MCF 10A (cell line): ENCODE measurements at regions not wholly inside any gene's neighbourhood (a gene's known extent, or its start where the extent isn't known, plus 50 kb on each side); places are given as distances from the start of the nearest gene placed in this dataset.

Experiments used
- BruUV-seq: library from RNA; stranded (reverse); fragments of 400-500 nt; replicated peaks from 2 replicates; lab custom pipeline; 2021; lab: Mats Ljungman, UMichigan
- CTCF ChIA-PET: fragments of 300-600 bp; sonication (Branson Sonifier 250); formaldehyde crosslinking; extraction: SDS; loops from one replicate; lab custom pipeline; 2021; ENCODE audit warnings: antibody characterized with exemption, inconsistent platforms; lab: Yijun Ruan, JAX
- POLR2A ChIA-PET: fragments of 300-600, 350-650 bp; sonication (Branson Sonifier 250); formaldehyde crosslinking; extraction: SDS; loops from one replicate; lab custom pipeline; 2020; ENCODE audit warnings: antibody characterized with exemption, inconsistent platforms; lab: Yijun Ruan, JAX
- DNase-seq: peaks from one replicate; pipeline ENCODE4 v3.0.0-alpha.2; 2018; ENCODE audit not compliant: unreplicated experiment
- H3K27ac Mint-ChIP-seq: one replicate; pipeline ENCODE4 v1.8.0; 2022; ENCODE audit warnings: mild to moderate bottlenecking, low read depth, mixed read lengths; ENCODE audit not compliant: unreplicated experiment
- H3K27me3 Mint-ChIP-seq: one replicate; pipeline ENCODE4 v1.8.0; 2022; ENCODE audit warnings: mixed read lengths; ENCODE audit not compliant: insufficient read depth, unreplicated experiment
- H3K36me3 Mint-ChIP-seq: one replicate; pipeline ENCODE4 v1.8.0; 2022; ENCODE audit warnings: mild to moderate bottlenecking, moderate library complexity, mixed read lengths; ENCODE audit not compliant: insufficient read depth, unreplicated experiment
- H3K4me1 Mint-ChIP-seq: one replicate; pipeline ENCODE4 v1.8.0; 2022; ENCODE audit warnings: mixed read lengths; ENCODE audit not compliant: insufficient read depth, unreplicated experiment
- H3K4me3 Mint-ChIP-seq: one replicate; pipeline ENCODE4 v1.8.0; 2022; ENCODE audit warnings: mild to moderate bottlenecking, moderate library complexity, mixed read lengths; ENCODE audit not compliant: unreplicated experiment
- H3K9me3 Mint-ChIP-seq: one replicate; pipeline ENCODE4 v1.8.0; 2022; ENCODE audit warnings: mixed read lengths; ENCODE audit not compliant: unreplicated experiment
- CTCF ChIP-seq: fragments of 200-600 bp; IDR thresholded peaks from one replicate; pipeline ENCODE4 v1.8.0; 2022; ENCODE audit warnings: antibody characterized with exemption, mild to moderate bottlenecking; ENCODE audit not compliant: unreplicated experiment
- intact Hi-C: fragments of 100-400 bp; cut with micrococcal nuclease; formaldehyde crosslinking; loops from 2 replicates; pipeline ENCODE4 v1.14.1; 2022

- Mint-ChIP-seq H3K27ac (no peak overlapping the region), H3K4me1 (peaks cover 48% of the 10 kb centered on the region), H3K9me3 (peaks cover 7% of the 10 kb centered on the region), H3K36me3 (no peaks in the 10 kb centered on the region), H3K4me3 (no peak overlapping the region), H3K27me3 (no peaks in the 10 kb centered on the region)
- no peak for DNase-seq
- POLR2A ChIA-PET = interaction anchor here (1.4 kb wide), 1 partner anchor 11 kb away, joined by 3 read pairs; no protein-coding TSS in a partner anchor
- TF ChIP-seq CTCF = no peak
- intact Hi-C loops = loop anchor here (2.0 kb wide), 1 partner anchor 18 kb away; no protein-coding TSS in a partner anchor
- BruUV-seq = no TSS peak
- CTCF ChIA-PET = no interaction called here
Measured at GRCh38 chr13:47480951-47481350, 520.1 kb downstream of the SUCLA2 start.

DNA sequence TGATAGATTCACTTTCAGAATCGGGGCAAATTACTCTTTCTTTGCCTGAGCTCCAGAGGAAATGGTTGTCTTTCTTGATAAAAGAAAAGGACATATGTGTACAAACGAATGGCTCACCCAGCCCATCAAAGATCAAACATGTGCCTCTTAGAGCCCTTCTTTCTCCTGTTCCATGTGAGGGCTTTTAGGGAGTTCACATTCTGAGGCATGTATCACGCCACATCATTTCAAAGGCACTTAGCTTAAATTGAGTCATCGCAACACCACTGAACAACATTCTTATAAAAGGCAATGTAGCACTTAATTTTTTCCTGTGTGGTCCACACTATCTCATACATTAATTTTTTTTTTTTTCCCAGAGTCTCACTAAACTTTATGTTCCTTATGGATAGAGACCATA, 521.0 kb downstream of the SUCLA2 start:
- H3K27ac Mint-ChIP-seq = peak overlapping the region; percentile 60
- H3K36me3 Mint-ChIP-seq = no peaks in the 10 kb centered on the region

DNA sequence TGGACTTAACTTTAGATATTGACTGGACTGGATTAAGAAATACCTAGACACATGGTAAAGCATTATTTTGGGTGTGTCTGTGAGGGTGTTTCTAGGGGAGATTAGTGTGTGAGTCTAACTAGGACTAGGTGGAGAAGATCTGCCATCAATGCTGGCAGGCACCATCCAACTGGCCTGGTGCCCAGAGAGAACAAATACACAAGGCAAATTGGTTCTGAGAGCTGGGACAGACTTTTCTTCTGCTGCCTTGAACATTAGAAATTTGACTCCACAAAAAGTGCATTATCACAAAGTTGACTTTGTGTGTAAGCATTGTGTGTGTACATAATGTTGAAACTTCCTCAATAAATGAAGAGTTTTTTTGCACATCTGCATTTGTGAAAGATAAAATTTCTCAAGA, 522.1 kb downstream of the SUCLA2 start:
- Mint-ChIP-seq H3K27ac (peak overlapping the region; percentile 60), H3K4me1 (peaks cover 36% of the 10 kb centered on the region), H3K4me3 (no peak overlapping the region), H3K9me3 (peaks cover 7% of the 10 kb centered on the region), H3K27me3 (no peaks in the 10 kb centered on the region), H3K36me3 (no peaks in the 10 kb centered on the region)
- TF ChIP-seq CTCF = no peak
- ChIA-PET CTCF (interaction anchor here (0.6 kb wide), 1 partner anchor 39 kb away, joined by 3 read pairs; no protein-coding TSS in a partner anchor), POLR2A (no interaction called here)
- no TSS peak for BruUV-seq
- peak; percentile 45 for DNase-seq
- intact Hi-C loops = no loop called here

More for the DNA sequence above, 521.0 kb downstream of the SUCLA2 start:
- Mint-ChIP-seq H3K9me3 (peaks cover 7% of the 10 kb centered on the region), H3K4me3 (no peak overlapping the region), H3K4me1 (peaks cover 48% of the 10 kb centered on the region), H3K27me3 (no peaks in the 10 kb centered on the region)
- CTCF ChIA-PET = interaction anchor here (0.9 to 1.2 kb wide), 2 partner anchors 19 to 20 kb away, joined by 4 read pairs; no protein-coding TSS in a partner anchor
- DNase-seq = peak; percentile 42
- intact Hi-C loops = loop anchor here (2.0 kb wide), 1 partner anchor 19 kb away; no protein-coding TSS in a partner anchor
- POLR2A ChIA-PET = interaction anchor here (0.6 to 1.1 kb wide), 6 partner anchors 9 to 444 kb away, joined by 3 to 5 read pairs (median 4); no protein-coding TSS in a partner anchor
- no TSS peak for BruUV-seq
- TF ChIP-seq CTCF = no peak

GRCh38 chr13:47475441-47475948, 525.6 kb downstream of the SUCLA2 start:
- no peak for DNase-seq
- Mint-ChIP-seq H3K36me3 (no peaks in the 10 kb centered on the region), H3K4me3 (no peak overlapping the region), H3K9me3 (peaks cover 7% of the 10 kb centered on the region), H3K27ac (no peak overlapping the region), H3K27me3 (no peaks in the 10 kb centered on the region), H3K4me1 (peaks cover 23% of the 10 kb centered on the region)
- ChIA-PET CTCF (no interaction called here), POLR2A (interaction anchor here (0.9 kb wide), 1 partner anchor 24 kb away, joined by 3 read pairs; no protein-coding TSS in a partner anchor)
- no peak for TF ChIP-seq CTCF
- intact Hi-C loops = no loop called here
- BruUV-seq = no TSS peak
